NOMO-1 treated with dmso at 0.1 percent for 144 hours (cell line): ENCODE measurements at regions not wholly inside any gene's neighbourhood (a gene's known extent, or its start where the extent isn't known, plus 50 kb on each side); places are given as distances from the start of the nearest gene placed in this dataset.
"Not testable (repeated sequence)": the region's sequence is repeated elsewhere in the genome, so short reads cannot be mapped to it uniquely, and the experiment has no call there.

ENCODE experiments used
- DNase-seq: peaks from one replicate; lab custom pipeline; 2025; ENCODE audit not compliant: unreplicated experiment; lab: John Stamatoyannopoulos, UW

DNA sequence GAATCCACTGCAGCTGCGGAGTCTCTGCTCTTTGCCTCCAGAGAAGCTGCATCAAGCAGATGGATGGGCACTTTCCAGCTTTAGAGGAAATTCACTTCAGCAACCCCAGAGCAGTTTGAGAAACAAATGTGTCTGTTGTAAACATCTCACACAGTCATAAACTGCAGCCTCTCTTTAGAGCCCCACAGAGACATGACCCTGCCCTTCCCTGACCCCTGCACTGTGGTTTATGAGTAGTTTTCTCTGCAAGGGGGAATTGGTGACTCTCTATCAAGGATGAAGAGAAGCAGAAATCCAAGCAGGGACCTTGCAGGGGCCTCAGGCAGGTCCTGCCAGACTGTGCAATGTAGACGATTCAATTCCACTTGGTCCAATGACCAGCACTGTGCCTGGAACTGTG lies 160.2 kb downstream of the SH2D4B start:
- no peak for DNase-seq

DNA sequence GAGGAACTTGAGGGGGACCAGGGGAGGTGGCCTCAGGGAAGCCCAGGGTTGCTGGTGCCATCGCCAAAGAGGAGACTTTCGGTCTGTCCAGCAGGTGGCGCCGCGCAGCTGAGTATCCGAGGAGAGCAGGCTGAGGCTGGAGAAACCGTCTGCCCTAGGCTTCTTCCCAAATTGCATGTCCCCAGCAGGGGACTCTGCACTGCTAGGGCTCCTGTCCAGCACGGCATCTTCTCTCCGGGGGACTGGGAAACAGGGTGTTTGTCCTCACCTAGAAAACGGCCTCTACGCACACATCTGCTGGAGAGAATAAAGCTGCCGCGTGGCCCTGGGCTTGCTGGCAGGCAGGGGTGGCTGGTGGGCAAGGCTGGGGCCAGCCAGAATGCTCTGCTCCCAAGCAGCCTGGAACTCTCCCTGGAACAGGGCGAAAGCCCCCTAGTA lies 161.9 kb downstream of the SH2D4B start:
- DNase-seq, result peak; percentile 25

DNA sequence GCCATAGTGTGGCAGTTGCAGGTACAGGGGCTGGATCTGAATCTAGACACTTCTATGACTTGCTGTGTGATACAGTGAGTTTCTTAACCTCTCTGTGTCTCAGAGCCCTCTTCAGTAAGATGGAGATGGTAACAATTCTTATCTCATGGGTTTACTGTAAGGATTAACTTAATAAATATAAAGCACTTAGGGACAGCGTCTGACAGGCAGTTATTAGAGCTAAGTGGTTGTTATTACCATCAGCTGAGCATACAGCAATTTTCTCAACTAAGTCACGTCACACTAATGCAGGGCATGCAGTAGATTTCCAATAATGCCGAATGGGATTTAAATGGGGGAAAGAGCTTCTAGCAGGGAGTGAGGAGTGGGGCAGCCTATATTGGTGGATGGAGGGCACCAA lies 162.6 kb downstream of the SH2D4B start:
- no peak for DNase-seq

DNA sequence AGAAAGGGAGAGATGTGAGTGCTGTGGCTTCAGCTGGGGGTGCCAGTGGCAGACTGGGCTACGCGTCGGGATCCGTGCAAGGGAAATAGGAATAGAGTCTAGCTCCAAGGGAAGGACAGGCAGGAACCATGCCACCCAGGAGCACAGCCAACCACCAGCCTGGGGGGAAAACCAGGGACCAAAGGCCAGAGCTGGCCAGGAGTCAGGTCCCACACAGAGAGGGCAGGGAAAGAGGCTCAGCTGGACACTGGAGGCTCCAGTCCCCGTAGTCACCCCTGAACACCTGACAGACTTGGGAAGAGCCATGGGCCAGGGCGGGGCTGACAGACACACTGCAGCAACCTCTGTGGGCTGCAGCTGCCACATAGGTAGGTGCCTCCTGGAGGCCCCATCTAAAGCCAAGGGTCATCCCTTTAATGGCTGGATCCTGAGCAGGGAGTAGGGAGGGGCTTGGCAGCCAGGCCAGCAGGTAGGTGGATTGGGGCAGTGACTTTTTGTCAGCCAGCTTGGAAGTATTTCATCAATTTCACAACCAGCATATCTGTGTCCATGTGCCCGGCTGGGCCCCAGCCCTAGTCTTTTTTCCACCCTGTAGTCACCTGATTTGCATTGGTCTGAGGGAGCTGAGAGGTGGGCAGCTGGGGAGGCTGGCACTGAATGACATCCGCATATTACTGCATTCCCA lies 163.2 kb downstream of the SH2D4B start:
- DNase-seq, result no peak

- DNase-seq, result no peak
Measured at GRCh38 chr10:80701706-80702105, 164.0 kb downstream of the SH2D4B start.

- DNase-seq, result peak; percentile 8
Measured at GRCh38 chr10:80702143-80702542, 164.4 kb downstream of the SH2D4B start.

DNA sequence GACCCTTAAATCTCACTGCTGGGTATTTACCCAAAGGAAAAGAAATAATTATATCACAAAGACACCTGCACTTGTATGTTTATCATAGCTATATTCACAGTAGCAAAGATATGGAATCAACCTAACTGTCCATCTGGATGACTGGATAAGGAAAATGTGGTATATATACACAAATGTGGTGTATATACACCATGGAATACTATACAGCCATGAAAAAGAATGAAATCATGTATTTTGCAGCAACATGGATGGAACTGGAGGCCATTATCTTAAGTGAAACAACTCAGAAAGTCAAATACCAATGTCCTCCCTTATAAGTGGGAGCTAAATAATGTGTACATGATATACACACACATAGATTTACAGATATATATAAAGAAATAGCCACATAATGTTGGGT lies 168.2 kb downstream of the SH2D4B start:
- no peak for DNase-seq

DNA sequence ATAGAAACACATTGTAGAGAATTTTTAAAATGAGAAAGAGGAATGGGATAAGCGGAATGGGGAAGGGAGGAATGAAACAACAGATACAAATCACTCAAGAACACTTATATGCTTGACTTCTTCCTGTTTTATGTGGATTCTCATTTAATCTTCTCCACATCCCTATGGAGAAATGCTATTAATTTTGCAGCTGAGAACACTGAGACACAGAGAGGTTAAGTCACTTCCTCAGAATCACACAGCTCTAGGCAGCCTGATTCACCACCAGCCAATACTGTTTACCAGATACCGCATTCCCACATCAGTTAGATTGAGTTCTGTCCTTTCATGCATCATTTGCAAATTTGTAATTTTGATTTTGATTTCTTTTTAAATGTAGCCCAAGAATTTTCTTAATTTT lies 170.5 kb downstream of the SH2D4B start:
- no peak for DNase-seq

- no peak for DNase-seq
Measured at GRCh38 chr10:80708808-80709207, 171.1 kb downstream of the SH2D4B start.

GRCh38 chr10:80709866-80710265 lies 172.2 kb downstream of the SH2D4B start:
- DNase-seq, result no peak

- DNase-seq, result no peak
Measured at GRCh38 chr10:80713398-80713928, 175.8 kb downstream of the SH2D4B start.

- DNase-seq, result no peak
Measured at GRCh38 chr10:80714566-80714965, 176.9 kb downstream of the SH2D4B start.

DNA sequence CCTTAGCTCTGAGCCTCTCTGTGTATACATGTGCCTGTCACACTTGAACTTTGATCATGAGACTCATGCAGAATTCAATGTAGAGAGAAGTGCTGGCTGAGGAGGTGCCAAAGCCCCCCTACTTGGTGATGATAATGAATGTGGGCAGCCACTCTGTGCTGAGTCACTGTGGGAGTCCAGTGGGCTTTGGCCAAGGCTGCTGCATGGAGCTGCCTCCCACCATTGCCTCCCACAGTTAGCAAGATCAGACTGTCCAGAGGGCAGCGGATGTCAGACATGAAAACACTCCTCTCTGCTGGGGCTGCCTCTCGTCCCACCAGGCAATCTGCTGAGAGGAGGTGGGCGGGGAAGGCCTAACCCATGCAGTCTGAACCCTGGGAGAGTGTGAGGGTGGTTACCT lies 180.3 kb downstream of the SH2D4B start:
- no peak for DNase-seq

- no peak for DNase-seq
Measured at GRCh38 chr10:80719935-80720334, 182.2 kb downstream of the SH2D4B start.

DNA sequence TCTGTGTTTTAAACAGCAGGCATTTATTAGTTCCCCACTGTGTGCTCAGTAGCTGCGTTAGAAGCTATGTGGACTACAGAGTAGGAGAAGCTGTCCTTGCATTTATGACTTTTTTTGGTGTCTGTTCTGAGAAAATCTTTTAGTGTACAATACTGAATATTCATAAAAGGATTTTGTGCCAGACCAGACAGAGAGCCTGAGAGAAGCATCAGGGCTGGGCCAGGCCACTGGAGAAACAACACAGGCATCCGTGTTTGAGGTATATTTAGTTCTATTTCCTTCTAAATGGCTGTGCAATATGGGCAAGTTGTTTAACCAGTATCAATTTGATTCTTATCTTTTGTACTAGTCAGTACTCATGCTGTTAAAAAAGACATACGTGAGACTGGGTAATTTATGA lies 182.8 kb downstream of the SH2D4B start:
- no peak for DNase-seq

- DNase-seq, result not testable (repeated sequence)
Measured at GRCh38 chr10:80728354-80728753, 190.7 kb downstream of the SH2D4B start.

DNA sequence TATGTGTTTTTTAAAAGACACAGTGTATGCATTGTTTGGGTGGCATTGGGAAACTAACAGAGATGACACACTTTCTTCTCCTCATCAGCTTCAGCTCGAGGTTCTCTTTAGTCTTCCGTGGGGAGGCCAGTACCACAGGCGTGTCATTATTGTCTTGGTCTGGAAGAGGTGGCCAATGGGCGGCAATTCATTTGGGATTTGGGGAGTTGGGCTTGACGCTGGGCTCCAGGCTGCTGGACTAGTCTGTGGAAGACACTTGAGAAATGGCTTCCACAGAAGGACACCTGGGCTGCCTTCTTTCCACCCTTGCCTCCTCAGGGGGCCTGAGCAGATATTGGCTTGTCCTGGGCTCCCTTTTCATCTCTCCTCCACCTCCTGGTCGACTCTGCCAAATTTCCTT lies 192.2 kb downstream of the SH2D4B start:
- no peak for DNase-seq

- no peak for DNase-seq
Measured at GRCh38 chr10:80730522-80730921, 192.8 kb downstream of the SH2D4B start.

DNA sequence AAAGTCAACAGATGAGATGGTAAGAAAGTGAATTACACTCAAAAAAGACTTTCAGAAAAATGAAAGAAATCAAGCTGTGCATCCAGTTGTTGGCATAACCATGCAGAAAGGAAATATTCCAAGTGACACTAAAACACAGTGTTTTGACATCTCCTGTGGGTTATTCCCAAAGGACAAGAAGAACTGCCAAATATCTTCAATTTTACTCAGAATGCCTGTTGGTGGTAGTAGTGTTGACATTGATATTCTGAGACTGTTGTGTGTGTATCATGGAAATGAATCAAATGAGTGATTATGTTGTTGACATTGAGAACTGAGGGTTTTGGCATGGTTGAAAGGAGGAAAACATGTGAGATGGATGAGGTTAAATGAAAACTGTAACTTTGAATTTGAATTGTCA lies 196.9 kb downstream of the SH2D4B start:
- DNase-seq, result no peak

DNA sequence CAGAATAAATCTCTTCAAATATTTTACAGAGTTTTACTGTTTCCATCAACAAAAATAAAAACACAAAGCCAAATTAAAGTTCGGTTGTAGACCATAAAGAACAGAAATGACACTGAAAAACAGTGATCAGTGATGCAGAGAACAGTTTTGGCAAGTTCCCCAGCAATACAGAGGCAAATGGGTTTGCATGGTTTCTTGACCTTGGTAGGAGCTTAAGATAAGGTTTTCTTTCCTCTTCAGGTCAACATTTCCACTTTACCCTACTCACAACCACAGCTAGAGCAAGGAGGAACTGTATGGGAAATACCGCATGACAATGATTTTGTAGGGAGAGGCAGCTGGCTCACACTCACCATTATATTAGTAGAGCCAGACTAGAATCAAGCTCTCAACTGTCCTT lies 199.5 kb downstream of the SH2D4B start:
- no peak for DNase-seq

DNA sequence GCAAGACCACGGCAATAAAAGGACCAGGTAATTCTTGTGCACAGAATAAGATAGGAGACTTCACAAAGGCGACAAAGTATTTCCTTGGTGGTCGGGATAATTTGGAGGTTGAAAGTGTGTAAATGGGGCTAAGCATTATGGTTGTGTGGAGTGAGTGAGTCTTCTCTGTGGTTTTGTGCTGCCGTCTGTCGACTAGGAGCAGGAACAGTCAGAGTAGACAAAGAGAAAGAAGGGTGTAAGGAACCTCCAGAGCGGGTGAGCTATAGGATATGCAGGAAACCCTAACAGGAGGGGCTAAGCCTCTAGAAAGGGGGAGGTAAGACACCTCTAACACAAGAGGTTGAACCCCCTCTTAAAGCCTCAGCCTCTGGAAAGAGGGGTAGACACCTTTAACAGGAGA lies 201.6 kb downstream of the SH2D4B start:
- DNase-seq, result no peak

DNA sequence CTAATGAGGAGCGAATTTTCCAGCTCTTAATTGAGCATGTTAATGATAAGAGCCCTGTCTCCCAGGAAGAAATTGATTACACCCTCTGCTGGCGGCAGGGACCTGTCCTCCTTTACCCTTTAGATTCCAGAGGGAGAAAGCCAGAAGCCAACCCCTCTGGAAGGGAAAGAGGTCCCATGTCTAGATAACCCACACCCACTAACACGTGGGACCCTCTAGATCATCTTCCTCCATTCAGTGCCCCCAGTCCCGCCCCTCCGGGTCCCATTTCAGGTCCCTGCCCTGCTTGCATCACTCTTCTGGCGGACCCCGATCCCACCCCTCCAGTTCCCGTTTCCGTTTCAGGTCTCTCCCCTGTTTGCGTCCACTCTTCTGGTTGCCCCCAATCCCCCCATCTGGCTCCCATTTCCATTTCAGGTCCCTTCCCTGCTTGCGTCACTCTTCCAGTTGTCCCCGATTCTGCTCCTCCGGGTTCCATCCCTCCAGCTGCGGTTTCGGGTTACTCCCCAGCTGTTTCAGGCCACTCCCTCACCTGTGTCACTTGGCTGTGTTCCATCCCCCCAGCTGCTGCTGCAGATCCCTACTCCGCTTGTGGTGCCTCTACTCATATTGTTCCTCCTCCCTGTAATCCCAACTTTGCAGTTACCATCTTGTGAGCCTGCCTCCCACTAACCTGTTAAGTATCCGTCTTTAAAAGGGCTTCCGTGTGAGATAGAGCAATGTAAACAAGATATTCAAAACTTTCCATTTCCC lies 202.4 kb downstream of the SH2D4B start:
- DNase-seq, result no peak
